Esophagus muscularis mucosa (tissue), 4 donors: ENCODE measurements at regions not wholly inside any gene's neighbourhood (a gene's known extent, or its start where the extent isn't known, plus 50 kb on each side); places are given as distances from the start of the nearest gene placed in this dataset.

Experiments
- DNase-seq: peaks from one replicate; pipeline ENCODE4 v3.0.0-alpha.2; 2017; ENCODE audit errors: extremely low spot score
- H3K27ac ChIP-seq, 4 donors: fragments of 200-600 bp; sonication (generic); replicated peaks in 1 of 4; 1 replicate in 3 of 4; 2 replicates in 1 of 4; pipeline ENCODE4 v1.5.1; 2016 to 2019; ENCODE audit warnings: mild to moderate bottlenecking in 1 of 4
- H3K27me3 ChIP-seq, 4 donors: fragments of 200-600 bp; sonication (generic); one replicate each; pipeline versions ENCODE4 v1.5.1 to v1.6.0; 2016 to 2019
- H3K36me3 ChIP-seq, 4 donors: fragments of 200-600 bp; sonication (generic); one replicate each; pipeline ENCODE4 v1.5.1; 2016 to 2019
- H3K4me1 ChIP-seq, 4 donors: fragments of 200-600 bp; sonication (generic); one replicate each; pipeline ENCODE4 v1.5.1; 2016 to 2019
- H3K4me3 ChIP-seq, 4 donors: fragments of 200-600 bp; sonication (generic); 1 replicate in 2 of 4; 2 replicates in 2 of 4; pipeline ENCODE4 v1.5.1; 2016 to 2019; ENCODE audit warnings: mild to moderate bottlenecking in 4 of 4, moderate library complexity in 1 of 4
- H3K9me3 ChIP-seq, 4 donors: fragments of 200-600 bp; sonication (generic); 1 replicate in 3 of 4; 2 replicates in 1 of 4; pipeline ENCODE4 v1.5.1; 2016 to 2019
- CTCF ChIP-seq, 3 experiments: fragments of 200-600 bp in 2 of 3; fragments of 450-650 bp in 1 of 3; sonication (generic) in 2 of 3; IDR thresholded peaks; one replicate each; pipeline ENCODE4 v1.5.1; 2017 to 2019; ENCODE audit warnings: antibody characterized with exemption in 3 of 3, mild to moderate bottlenecking in 2 of 3, moderate library complexity in 1 of 3
- EP300 ChIP-seq: sonication (generic); formaldehyde crosslinking; IDR thresholded peaks from one replicate; pipeline ENCODE4 v1.6.1; 2017; ENCODE audit warnings: antibody characterized with exemption
- POLR2A ChIP-seq: fragments of 450-650 bp; IDR thresholded peaks from one replicate; pipeline ENCODE4 v1.6.1; 2017; ENCODE audit warnings: antibody characterized with exemption, moderate library complexity, mild to moderate bottlenecking, low read depth
- POLR2AphosphoS5 ChIP-seq, 2 donors: sonication (generic); formaldehyde crosslinking; IDR thresholded peaks; one replicate each; pipeline ENCODE4 v1.6.1; 2017; ENCODE audit warnings: antibody characterized with exemption in 2 of 2
- WGBS: methylation state at CpG from one replicate; pipeline ENCODE4 v1.1.5; 2018; 5-methylcytosine and 5-hydroxymethylcytosine counted together
- intact Hi-C: fragments of 100-400 bp; cut with DNase I; formaldehyde crosslinking; loops from one replicate; pipeline ENCODE4 v1.15.1; 2023

DNA sequence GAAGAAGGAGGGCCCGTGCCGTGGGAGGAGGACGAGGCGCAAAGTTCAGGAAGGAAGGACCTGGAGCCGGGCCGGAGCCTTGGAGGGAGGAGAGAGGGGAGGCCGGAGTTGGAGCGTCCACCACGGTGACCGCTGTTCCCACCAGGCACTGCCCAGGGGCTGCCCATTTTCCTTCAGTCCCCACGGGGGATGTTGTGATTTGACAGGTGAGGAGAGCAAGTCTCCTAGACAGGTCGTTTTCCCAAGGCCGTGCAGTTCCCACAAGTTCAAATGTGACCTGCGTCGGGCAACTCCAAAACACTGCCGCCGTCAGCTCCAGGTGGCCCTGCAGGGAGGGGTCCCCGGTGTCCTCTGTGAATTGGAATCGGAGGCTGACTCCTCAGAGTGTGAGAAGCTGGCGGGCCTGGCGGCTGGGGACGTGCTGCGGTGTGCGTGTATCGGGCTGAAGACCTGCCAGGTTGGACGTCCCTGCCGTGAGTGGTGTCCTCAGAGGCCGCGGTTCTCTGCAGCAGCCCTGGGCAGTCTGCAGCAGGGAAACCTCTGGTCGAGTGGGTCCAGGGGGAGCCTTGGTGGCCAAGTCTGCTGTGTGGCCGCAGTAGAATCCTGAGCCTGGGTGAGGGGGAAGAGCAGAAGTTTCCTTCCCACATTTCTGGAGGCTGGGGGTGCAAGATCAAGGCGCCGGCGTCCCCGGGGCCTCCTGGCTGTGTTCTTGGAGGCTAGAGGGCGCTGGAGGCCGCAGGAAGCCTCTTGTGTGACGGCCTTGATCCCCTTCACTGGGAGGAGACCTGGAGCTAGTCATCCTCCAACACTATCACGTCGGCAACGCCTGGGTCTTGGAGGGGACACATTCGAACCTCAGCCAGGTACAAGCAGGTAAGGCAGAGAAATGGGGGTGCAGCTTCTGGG, 115.1 kb upstream of the FRMD1 start:
- Histone ChIP-seq H3K36me3 (no peaks in the 10 kb centered on the region), H3K9me3 (no peaks in the 10 kb centered on the region), H3K27ac (no peak overlapping the region), H3K4me3 (no peak overlapping the region), H3K4me1 (no peaks in the 10 kb centered on the region), H3K27me3 (peaks cover 0 to 62% (median 0%) of the 10 kb centered on the region in 4 donors)
- intact Hi-C loops, result no loop called here
- DNase-seq, result no peak
- 87% methylated on average over 28 of the region's 42 CpGs for WGBS
- TF ChIP-seq EP300, result no peak
- no peak for TF ChIP-seq POLR2A

GRCh38 chr6:168192901-168193815, 114.1 kb upstream of the FRMD1 start:
- H3K4me3 ChIP-seq, result no peak overlapping the region
- H3K27me3 ChIP-seq, result peaks cover 0 to 53% (median 0%) of the 10 kb centered on the region in 4 donors
- H3K27ac ChIP-seq, result no peak overlapping the region
- no peak for DNase-seq
- intact Hi-C loops, result no loop called here
- 94% methylated on average over 47 of the region's 47 CpGs for WGBS
- no peaks in the 10 kb centered on the region for H3K4me1 ChIP-seq
- no peaks in the 10 kb centered on the region for H3K9me3 ChIP-seq
- H3K36me3 ChIP-seq, result no peaks in the 10 kb centered on the region
- TF ChIP-seq CTCF (IDR thresholded peaks at IDR 0.05) (no peak), POLR2AphosphoS5 (IDR thresholded peaks at IDR 0.05) (no peak), EP300 (no peak), POLR2A (no peak)

- H3K4me3 ChIP-seq, result no peak overlapping the region
- H3K36me3 ChIP-seq, result no peaks in the 10 kb centered on the region
- peaks cover 0 to 53% (median 0%) of the 10 kb centered on the region in 4 donors for H3K27me3 ChIP-seq
- H3K27ac ChIP-seq, result no peak overlapping the region
- H3K4me1 ChIP-seq, result no peaks in the 10 kb centered on the region
- 78% methylated on average over 16 of the region's 16 CpGs for WGBS
- DNase-seq, result no peak
- TF ChIP-seq CTCF (IDR thresholded peaks at IDR 0.05) (no peak), POLR2A (no peak), EP300 (no peak)
- no peaks in the 10 kb centered on the region for H3K9me3 ChIP-seq
- intact Hi-C loops, result no loop called here
Measured at GRCh38 chr6:168192195-168192900, 113.3 kb upstream of the FRMD1 start.

DNA sequence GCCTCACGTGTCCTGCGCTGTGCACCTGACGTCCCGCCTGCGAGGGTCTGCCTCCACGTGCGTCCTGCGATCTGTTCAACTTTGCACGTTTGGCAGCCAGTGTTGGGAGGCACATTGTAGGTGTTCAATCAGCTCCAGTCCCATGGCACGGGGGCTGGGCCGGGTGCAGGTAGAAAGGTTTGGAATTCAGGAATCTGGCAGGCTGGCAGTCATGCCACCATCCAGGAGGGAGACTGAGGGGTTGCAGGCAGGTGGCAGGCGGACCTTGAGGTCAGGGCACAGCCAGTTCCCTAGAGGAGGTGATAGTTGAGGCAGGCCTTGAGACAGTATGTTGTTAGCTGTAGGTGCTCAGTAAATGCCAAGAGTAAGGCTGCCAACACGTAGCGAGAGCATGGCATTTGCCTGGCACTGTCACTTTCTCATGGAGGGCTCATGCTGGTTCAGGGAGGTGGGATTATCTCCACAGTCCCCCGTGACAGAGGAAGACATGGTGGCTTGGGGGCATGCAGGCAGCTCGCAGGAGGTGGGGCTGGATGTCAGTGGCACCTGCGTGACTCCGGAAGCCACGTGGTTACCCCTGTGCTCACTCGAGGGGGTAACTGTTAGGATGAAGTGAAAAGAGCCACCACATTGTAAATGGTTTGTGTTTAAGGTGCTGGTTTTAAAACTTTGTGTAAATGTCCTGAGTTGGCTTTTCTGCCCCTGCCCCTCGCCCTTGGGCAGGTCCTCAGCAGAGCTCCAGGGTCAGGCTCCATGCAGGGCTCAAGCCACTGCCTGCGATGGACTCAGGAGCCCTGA, 111.8 kb upstream of the FRMD1 start:
- no peak for DNase-seq
- no peak for TF ChIP-seq POLR2A
- Histone ChIP-seq H3K9me3 (no peaks in the 10 kb centered on the region), H3K4me1 (no peaks in the 10 kb centered on the region), H3K36me3 (no peaks in the 10 kb centered on the region), H3K27ac (no peak overlapping the region), H3K27me3 (peaks cover 0 to 50% (median 0%) of the 10 kb centered on the region in 4 donors), H3K4me3 (no peak overlapping the region)
- WGBS, result 89% methylated on average over 13 of the region's 22 CpGs
- intact Hi-C loops, result no loop called here

DNA sequence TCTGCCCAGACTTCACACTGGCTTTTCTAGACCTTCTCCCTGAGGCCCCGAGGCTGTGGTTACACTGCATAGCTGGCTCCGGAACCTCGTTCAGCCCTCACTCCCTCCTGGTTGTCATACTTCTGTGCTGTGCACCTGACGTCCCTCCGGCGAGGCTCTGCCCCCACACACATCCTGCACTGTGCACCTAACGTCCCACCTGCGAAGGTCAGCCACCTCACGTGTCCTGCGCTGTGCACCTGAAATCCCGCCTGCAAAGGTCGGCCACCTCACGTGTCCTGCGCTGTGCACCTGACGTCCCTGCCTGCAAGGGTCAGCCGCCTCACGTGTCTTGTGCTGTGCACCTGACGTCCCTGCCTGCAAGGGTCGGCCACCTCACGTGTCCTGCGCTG, 111.0 kb upstream of the FRMD1 start:
- H3K27ac ChIP-seq, result no peak overlapping the region
- H3K9me3 ChIP-seq, result no peaks in the 10 kb centered on the region
- 94% methylated on average over 16 of the region's 21 CpGs for WGBS
- no peak for DNase-seq
- H3K27me3 ChIP-seq, result peaks cover 0 to 44% (median 0%) of the 10 kb centered on the region in 4 donors
- H3K36me3 ChIP-seq, result no peaks in the 10 kb centered on the region
- no peak for TF ChIP-seq CTCF (IDR thresholded peaks at IDR 0.05)
- no peak for TF ChIP-seq EP300
- no peak for TF ChIP-seq POLR2AphosphoS5 (IDR thresholded peaks at IDR 0.05)
- TF ChIP-seq POLR2A, result no peak
- H3K4me3 ChIP-seq, result no peak overlapping the region
- H3K4me1 ChIP-seq, result no peaks in the 10 kb centered on the region
- intact Hi-C loops, result no loop called here
